C4-2B (cell line): ENCODE measurements at regions not wholly inside any gene's neighbourhood (a gene's known extent, or its start where the extent isn't known, plus 50 kb on each side); places are given as distances from the start of the nearest gene placed in this dataset.

Source experiments
- ZFX ChIP-seq: fragments of 450-650 bp; IDR thresholded peaks from 2 replicates; pipeline ENCODE4 v1.6.1; 2017
- TF ChIP-seq, protein P1 (sequence below): fragments of 450-650 bp; conservative IDR thresholded peaks from 2 replicates; pipeline ENCODE4 v1.5.1; 2017; ENCODE audit warnings: mild to moderate bottlenecking

DNA sequence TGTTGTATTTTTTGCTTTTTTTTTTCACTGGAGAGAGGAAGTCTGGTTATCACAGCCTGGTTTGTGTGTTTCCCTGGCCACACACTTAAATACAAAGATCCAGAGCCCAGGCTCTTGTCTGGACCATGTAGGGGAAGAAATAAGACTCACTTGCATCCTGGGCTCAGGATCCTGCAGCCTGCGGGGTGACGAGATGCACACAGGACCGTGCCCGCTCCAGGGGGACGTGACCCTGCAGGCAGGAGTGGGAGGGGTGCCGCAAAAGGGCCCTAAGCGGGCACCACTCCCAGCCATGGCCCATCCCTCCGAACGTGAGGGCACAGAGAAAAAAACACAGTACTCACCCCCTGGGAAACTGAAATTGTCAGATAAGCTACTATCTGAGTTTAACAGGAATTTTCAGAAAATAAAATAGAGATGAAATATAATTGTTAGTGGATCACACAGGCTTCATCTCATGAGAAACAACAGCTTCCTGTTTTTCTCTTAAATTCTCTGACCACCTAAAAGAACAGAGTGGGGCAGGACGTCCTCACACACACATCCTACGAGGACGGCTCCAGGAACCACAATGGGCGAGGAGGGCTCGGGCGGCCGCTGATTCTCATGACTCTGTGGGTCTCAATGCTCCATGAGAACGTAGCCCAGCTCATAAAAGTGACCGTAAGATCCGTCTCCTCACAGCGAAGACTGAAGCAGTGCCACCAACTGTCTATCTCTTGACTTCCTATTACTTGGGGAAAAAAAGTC is 142.6 kb upstream of the ALKAL2 start:
- TF ChIP-seq, protein P1, sequence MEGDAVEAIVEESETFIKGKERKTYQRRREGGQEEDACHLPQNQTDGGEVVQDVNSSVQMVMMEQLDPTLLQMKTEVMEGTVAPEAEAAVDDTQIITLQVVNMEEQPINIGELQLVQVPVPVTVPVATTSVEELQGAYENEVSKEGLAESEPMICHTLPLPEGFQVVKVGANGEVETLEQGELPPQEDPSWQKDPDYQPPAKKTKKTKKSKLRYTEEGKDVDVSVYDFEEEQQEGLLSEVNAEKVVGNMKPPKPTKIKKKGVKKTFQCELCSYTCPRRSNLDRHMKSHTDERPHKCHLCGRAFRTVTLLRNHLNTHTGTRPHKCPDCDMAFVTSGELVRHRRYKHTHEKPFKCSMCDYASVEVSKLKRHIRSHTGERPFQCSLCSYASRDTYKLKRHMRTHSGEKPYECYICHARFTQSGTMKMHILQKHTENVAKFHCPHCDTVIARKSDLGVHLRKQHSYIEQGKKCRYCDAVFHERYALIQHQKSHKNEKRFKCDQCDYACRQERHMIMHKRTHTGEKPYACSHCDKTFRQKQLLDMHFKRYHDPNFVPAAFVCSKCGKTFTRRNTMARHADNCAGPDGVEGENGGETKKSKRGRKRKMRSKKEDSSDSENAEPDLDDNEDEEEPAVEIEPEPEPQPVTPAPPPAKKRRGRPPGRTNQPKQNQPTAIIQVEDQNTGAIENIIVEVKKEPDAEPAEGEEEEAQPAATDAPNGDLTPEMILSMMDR, result no peak
- TF ChIP-seq ZFX, result no peak
